MM.1S (cell line): ENCODE measurements at regions not wholly inside any gene's neighbourhood (a gene's known extent, or its start where the extent isn't known, plus 50 kb on each side); places are given as distances from the start of the nearest gene placed in this dataset.

Experiments
- EZH2 ChIP-seq: fragments of 300-600 bp; sonication (generic); optimal IDR thresholded peaks from 2 replicates; pipeline ENCODE3; 2017; ENCODE audit warnings: low read depth, mild to moderate bottlenecking, antibody characterized with exemption, low read length, mixed read lengths
- TF ChIP-seq, protein P1 (sequence below): fragments of 300-600 bp; sonication (generic); IDR thresholded peaks from 2 replicates; pipeline ENCODE4 v1.5.1; 2016; ENCODE audit warnings: antibody characterized with exemption, low read length, mixed read lengths

DNA sequence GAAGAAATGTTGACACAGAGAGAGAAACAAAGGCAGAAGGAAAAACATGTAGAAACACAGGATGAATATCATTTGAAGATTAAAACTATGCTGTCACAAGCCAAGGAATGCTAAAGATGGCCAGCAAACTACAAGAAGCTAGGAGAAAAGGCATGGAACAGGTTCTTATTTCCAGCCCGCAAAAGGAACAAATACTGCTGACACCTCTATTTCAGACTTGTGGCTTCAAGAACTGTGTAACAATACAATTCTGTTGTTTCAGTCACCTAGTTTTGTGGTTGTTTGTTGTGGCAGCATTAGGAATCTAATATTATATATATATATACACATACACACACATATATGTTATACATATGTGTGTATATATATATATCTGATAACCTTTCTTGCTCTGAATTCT, 1543.9 kb downstream of the KCNT2 start:
- TF ChIP-seq, protein P1, sequence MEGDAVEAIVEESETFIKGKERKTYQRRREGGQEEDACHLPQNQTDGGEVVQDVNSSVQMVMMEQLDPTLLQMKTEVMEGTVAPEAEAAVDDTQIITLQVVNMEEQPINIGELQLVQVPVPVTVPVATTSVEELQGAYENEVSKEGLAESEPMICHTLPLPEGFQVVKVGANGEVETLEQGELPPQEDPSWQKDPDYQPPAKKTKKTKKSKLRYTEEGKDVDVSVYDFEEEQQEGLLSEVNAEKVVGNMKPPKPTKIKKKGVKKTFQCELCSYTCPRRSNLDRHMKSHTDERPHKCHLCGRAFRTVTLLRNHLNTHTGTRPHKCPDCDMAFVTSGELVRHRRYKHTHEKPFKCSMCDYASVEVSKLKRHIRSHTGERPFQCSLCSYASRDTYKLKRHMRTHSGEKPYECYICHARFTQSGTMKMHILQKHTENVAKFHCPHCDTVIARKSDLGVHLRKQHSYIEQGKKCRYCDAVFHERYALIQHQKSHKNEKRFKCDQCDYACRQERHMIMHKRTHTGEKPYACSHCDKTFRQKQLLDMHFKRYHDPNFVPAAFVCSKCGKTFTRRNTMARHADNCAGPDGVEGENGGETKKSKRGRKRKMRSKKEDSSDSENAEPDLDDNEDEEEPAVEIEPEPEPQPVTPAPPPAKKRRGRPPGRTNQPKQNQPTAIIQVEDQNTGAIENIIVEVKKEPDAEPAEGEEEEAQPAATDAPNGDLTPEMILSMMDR, result no peak
- TF ChIP-seq EZH2, result no peak
